ENCODE measurements at regions not wholly inside any gene's neighbourhood (a gene's known extent, or its start where the extent isn't known, plus 50 kb on each side); places are given as distances from the start of the nearest gene placed in this dataset.
"Not testable (repeated sequence)": the region's sequence is repeated elsewhere in the genome, so short reads cannot be mapped to it uniquely, and the experiment has no call there.

DNA sequence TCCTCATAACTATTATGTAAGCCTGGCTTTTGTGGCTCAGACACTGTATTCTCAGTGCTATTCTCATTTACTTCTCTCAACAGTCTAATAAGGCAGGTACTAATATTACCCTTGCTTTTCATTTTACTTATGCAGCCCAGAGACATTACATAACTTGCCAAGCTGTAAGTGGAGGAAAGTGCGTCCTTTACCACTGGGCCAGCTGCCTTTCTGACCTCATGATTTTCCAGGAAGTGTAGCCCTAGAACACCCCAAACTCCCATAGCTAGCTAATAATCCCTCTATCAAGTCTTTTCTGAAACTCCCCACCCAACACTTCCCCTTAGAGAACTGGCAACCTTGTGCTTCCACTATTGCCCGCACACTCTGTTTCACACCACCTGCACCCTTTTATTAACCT lies 192.9 kb upstream of the HMHB1 start:
- DNase-seq, result no peak

DNA sequence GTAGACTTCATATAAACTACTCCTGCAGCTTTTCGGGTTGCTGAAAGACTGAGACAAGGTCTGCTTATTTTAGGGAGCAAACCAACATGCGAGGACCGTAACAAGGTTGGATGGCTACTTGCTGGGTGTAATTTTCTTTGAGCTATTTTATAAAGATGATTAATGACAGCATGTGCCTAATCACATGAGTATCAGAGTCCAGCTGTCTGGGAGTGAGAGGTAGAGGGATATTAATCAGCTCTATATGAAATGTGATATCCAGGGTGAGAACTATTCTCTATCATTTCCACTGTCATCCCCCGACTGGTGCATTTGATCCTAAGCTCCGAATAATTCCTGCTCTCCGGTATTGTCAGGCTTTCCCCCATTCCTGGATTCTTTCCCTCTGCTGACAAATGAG lies 193.8 kb upstream of the HMHB1 start:
- DNase-seq, result no peak

DNA sequence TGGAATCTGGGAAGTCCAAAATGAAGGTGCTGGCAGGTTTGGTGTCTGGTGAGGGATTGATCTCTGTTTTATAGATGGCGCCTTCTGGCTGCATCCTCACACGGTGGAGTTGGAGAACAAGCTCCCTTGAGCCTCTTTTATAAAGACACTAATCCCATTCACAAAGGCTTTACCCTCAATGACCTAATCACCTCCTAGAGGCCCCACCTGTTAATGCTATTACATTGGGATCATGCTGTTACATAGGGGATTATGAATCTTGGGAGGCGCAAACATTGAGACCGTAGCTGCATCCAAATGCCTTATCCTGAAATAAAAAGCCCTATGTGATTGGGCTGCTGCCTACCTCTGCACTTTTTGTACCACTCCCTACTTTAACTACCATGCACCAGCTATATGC lies 197.1 kb upstream of the HMHB1 start:
- DNase-seq, result no peak

DNA sequence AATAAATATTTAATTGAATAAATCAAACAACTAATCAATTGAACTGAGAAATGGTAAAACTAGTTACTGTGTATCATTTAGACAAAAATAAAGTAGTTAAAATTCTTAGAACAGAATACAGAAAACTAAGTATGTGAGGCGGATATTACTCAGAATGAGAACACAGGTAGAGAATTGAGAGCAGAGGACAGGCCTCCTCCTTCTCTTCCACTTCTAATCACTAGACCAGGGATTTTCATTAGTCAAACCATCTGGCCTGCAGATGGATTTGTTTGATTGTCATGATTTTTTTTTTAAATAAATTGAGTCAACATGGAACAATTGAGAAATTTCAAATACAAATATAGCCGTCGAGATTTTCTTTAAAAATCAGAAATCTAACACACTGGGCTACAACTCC lies 198.6 kb upstream of the HMHB1 start:
- no peak for DNase-seq

DNA sequence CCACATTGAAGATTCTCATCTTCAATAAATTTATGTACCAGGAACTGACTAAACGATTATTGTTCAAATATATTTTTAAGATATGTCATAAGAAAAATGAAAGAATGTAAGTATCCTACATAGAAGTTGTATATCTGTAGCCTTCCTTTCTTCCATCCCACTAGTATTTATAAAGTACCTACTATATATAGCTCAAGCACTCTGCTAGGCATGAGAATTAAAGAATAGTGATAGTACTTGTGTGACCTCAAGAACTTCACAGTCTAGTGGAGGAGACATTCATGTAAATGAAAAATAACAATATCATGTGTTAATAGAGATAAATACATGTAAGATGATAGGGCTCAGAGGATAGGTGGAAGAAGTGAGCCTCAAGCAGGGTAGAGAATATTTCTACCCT lies 201.0 kb upstream of the HMHB1 start:
- DNase-seq, result no peak

DNA sequence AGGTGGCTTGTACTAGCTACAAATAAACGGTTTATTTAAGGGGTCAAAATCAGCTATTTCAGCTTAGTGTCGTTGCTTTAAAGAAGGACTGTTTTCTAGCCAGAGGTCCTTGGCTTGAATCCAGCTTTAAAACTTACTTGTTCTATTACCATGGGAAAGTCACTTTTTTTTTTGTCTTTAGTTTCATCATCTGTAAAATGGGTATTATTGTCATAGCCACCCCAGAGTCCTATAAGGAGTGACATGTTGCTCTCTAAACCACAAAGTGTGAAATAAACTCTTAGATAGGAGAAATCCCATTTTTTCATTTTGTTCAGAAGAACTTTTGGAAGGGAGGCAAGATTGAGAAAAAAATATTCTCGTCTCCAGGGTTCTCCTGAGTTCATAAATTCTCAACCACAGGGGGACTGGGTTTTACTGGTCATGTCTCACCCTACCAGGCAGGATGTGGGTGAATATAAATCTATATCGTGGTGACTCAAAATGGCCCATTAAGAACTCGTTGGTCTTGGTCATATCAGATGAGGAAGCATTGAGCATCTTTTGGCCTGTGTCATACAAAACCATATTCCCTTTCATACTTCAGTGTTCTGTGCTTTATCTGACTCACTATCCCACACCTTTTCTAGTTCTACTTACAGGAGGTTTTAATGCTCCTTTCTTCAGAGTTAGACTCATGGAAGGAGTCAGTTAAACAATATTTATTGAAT lies 202.7 kb upstream of the NR3C1 start:
- no peak for DNase-seq

DNA sequence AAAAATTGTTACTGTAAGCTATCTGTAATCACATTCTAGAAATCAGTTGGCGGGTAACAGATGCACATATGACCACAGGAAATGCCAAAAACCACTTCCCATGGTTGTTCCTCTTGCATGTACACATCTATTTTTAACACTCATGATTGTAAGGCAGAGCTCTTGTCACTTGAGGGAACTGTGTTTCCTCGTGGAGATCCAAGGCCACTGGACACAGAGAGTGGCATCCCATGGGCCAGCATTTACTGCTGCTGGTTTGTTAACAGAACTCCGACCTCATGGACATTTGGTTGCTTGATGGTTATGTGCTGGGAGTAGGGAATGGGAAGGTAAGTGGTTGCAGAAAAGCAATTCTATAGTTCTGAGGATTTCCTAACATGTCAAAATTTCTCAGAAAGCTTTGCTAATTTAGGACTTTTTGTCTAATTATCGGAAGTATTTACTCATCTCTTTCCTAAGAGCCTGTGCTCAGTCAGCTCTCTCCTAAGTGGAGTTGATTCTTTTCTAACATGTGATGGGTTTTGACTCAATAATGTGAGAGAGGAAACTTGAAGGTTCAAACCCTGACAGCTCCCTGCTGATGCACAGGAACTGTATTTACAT lies 202.0 kb upstream of the NR3C1 start:
- no peak for DNase-seq

DNA sequence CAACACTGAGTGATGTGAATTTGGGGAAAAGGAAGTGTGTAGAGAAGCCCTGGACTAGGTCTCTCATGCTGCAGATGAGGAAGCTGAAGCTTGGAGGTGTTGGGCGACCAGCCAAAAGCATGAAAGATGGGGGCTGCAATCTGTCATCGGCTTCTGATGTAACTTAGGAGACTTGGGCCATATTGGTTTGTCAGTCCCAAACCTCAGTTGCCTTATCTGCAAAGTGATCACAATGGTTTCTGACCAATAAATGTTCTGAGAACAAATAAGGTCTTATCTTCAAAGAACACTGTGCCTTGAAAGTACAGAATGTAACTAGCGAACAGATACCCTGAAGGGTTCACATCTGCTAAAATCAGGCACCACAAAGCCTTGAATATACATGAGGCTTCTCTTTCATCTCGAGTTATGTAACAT lies 198.4 kb upstream of the NR3C1 start:
- no peak for DNase-seq

DNA sequence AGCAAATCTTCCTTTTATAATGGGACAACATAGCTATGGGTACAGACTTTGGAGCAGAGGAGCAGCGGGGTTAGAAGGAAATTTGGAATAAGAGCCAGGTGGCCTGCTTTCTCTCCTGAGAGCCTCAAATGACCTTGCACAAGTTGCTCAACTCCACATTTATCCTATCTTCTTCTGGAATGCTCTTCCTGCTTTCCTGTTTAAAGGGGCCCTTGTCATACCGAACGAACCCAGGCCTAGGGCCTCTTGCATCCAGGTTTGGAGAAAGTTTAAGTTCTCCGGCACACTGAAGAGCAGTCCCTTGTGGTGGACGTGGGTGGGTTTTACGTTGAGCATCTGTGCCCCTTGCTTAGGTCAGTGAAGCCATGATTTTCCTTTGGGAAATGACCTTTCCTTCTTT lies 197.9 kb upstream of the NR3C1 start:
- DNase-seq, result no peak

DNA sequence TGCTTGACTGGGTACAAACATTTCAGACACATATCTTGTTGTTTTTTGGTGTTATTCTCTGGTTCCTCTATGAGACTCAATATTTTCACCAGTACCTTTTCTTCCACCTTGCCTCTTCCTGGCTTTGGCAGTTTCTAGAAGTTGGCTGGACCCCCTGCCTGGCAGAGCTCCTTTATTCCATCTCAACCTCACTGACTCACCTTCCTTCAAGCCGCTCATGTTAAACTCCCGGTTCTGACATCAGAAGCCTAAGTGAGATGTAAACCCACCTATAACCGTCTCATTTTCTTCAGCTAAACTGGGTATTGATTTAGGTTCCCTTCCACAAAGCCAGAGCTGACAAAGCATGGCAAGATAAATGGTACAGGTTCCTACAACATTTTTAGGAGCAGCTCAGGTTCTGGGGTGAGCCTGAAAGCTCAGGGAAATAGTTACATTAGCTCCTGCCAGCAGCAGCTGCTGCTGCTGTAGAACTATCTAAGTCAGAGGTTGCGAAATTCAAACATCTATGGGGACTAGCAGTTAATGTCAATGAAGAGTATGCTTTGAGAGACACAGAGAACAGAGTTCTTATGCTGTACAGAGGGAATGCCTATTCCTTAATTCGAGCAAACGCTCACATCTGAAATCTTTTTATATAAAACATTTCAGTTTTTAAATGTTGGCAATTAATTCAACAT lies 197.1 kb upstream of the NR3C1 start:
- DNase-seq, result no peak

DNA sequence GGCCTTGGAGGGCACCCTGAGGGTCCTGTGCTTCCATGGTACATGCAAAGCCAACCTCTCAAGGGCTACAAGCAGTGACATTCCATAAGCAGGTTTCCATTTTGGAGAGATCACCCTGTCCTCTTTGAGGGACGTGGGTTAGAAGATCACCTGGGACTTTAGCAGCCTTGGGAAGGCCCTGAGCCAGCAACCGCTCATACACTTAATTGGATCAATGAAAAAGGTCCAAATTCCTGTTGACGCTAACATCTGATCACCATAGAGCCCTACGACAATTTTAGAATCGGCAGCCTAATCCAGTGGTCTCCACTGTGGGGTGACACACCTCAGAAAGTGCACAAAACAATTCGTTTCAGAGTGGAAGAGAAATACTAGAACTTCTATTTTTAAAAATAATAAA lies 196.0 kb upstream of the NR3C1 start:
- no peak for DNase-seq

DNA sequence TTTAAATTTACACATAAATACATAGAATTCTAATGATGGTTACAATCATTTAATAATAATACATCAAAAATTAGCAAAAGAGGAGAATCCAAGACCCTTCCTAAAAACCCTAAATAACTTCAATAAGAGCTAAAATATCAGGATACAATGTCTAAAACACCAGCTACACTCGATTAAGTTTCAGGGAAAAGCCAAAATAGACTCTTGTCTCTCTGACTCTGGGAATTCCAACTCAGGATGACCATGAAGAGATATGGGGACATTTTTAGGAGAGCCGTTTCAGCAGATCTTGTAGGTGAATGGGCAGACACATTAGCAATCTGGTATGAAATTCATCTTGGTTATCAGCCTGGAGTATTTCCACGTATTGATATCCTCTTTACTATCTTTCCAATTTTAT lies 193.3 kb upstream of the NR3C1 start:
- no peak for DNase-seq

DNA sequence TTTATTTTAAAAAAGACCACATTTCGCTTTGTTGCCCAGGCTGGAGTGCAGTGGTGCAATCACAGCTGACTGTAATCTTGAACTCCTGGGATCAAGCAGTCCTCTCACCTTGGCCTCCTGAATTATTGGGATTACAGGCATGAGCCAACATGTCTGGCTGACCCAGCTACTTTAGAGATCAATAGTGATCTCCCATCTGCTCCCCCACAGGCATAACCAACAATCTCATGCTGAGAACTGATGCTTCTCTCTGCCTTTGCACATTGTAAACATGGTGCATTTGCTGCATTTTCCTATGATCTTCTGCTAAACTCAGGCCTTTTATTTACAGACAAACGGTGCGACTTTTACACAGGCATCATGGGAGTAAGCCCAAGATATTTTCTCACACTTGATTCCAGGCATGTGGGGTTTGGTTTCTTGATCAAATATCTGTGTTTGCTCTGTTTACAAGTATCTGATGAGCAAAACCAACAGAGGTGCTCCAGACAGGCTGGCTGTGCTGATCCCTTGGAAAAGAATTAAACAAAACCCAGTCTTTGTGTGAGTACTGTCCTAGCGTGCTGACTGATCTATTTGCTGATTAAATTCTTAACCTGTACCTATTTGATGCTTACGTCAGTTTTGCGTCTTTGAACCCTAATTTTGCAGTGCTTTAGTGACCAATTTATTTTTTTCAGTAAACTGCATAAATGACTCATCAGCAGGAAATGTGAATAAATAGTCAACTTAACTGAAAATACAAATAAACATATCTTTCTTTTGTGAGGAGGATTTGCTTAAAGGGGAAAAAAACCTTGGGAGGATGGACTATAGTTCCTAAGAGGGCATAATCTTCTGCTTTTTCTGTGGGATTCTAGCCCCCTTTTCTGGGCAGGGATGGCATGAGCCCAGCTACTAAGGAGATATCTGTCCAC lies 191.7 kb upstream of the NR3C1 start:
- DNase-seq, result no peak

DNA sequence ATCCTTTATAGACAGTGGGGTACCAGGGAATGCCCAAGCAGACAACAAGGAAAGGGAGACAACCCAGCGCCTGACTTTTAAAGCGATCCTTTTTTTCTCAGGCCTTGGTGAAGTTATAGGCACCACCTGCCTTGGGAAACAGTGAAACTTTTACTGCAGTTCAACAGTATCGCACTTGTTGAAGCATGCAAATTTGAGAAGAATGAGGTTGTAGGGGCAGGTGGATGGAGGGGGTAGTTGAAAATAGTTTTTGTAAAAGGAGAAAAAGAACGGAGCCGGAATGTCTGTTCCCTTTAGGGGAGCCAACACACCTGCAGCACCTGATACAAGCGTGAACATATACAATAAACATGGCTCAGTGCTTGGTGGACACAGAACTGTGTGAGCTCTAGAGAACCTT lies 190.2 kb upstream of the NR3C1 start:
- DNase-seq, result no peak

DNA sequence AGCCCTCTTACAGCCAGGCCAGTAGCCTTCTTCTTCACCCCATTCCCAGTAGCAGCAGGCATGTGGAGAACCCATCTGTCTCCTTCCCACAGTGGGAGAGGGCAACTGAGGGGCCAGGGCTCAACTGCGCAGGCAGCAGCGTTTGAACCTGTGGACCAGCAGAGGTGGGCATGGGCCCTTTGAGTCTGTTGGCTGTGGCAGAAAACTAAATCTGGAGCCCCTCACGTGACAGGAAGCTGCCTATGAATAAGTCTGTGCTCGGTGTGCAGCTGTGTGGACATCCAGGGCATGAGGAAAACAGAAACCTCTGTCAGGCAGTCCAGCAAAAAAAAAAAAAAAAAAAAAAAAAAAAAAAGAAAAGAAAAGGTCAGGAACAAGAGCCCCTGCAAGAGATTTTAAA lies 189.2 kb upstream of the NR3C1 start:
- no peak for DNase-seq

DNA sequence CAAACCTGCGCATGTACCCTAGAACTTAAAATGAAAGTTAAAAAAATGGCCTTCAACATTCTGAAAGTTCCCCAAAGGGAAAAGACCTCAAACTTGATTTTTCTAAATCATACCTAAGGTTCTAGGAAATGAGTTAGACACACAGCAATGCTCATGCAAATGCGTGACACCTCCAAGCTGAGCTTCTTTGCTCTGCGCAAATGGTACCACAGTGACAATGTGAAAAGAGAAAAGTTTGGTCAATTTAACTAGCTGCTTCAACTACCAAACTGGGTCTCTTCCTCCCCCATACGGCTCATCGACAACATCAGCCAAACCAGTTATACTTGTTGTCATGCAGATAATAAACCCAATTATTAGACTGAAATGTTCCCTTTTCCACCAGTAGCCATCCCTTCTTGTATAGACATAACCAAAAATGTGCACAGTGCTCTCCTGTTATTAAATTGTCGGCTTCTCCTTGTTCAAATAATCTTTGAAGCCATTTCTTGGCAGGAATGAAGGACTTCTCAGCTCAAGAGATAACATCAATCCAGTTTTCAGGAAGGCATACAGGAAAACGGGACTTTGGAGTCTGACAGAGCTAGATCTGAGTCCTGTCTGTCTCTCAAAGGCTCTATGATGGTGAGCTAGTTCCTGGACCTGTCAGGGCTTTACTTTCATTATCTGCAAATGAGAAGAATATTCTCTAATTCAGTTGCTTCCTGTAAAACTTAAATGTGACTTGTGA lies 185.6 kb upstream of the NR3C1 start:
- no peak for DNase-seq

DNA sequence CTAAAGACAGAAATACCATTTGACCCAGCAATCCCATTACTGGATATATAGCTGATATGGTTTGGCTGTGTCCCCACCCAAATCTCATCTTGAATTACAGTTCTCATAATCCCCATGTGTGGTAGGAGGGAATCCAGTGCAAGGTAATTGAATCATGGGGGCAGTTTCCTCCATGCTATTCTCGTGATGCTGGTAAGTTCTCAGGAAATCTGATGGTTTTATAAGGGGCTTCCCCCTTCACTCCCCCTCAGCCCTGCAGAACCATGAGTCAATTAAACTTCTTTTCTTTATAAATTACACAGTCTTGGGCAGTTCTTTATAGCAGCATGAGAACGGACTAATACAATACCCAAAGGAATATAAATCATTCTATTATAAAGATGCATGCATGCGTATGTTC lies 184.6 kb upstream of the NR3C1 start:
- not testable (repeated sequence) for DNase-seq

DNA sequence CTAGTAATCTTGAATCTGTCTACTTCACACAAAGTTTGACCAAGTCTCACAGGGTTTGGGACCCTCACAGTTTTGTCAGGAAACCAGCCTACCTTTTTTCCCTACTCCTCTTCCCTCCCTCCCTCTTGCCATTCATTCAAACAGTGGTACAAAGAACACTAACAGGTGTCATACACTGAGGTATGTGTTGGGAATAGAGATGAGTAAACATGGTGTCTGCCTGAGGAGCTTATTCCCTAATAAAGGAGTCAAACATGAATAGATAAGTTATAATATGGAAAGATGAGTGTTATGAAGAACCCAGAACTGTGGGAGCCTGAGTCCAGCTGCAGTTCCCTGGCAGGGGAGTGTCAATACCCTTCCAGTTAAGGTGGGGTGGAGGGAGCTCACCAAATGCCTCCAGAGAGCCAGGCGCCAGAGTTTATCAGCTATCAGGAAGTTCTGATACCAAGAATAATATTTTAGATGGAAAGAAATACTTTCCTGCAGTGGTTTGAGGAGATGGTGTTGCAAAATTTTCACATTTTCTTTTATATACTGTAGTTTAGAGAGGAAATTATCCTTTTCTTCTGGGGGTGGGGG lies 183.4 kb upstream of the NR3C1 start:
- no peak for DNase-seq

DNA sequence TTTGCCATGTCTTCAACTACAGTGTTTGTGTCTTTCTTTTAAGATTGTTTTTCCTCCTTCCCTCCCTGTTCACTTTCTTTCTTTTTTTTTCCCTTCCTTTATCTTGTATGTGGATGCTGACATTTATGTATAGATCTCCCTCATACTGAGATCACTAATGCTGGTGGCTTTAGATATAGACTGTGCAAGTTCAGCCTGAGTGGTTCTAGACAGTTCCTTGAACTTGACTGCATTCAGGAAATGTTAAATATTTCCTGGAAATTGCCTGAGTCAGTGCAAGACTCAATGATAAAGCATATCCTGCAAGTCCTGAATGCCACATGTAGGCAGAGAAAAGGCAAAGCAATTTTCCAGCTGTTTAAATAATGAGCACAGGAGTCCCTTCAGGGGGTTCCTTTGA lies 182.5 kb upstream of the NR3C1 start:
- no peak for DNase-seq

DNA sequence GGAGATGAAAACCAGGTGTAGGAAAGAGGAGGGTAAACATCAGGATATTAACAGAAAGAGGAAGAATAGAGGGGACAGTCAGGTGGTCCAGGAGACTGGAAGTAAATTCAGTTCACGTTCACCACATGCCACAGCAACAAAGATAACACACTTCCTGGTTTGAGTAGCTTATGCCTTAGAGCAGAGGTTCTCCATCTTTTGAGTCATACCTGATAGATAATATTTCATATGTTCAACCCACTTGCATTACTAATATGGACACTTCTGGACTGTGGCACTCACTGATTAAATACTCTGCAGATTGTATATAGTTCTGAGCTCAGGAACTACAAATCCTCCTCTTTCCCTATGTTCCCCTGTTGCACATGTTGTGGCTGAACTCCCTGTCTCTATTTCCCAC lies 179.9 kb upstream of the NR3C1 start:
- no peak for DNase-seq

DNA sequence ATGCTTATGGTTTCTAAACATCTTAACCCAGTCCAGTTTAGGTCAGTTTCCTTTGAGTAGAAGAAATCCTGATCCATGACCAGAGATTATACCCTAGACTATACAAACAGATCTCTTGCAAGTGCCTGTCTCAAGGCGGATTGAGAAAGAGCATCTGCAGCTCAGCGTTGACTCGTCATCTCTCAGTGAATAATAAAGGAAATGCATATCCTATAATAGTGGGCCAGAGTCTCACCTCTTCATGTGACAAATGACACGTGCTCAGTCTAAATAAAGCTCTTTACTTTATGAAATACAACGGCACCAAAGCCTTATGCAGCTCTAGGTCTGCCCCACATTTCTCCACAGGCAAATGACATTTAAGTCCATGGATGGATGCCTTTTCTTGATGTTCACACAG lies 179.4 kb upstream of the NR3C1 start:
- DNase-seq, result no peak

DNA sequence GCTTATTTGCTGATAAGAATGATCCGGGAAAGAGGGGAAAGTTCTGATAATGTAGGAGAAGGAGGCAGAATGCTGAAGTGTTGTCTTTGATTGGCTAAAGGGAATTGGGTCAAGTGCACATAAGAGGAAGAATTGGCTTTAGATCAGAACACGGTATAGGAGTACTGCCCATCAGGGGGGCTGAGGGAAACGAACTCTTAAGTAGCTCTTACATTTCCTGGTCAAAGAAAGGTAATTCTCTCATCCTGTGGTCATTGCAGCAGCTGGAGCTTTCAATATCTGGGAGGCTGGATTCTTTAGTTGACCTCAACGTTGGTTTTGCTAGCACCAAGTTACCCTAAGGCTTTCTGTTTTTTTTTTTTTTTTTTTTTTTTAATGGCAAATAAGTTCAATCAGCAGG lies 178.7 kb upstream of the NR3C1 start:
- no peak for DNase-seq
